ENCODE measurements at regions not wholly inside any gene's neighbourhood (a gene's known extent, or its start where the extent isn't known, plus 50 kb on each side); places are given as distances from the start of the nearest gene placed in this dataset.

- Mint-ChIP-seq H3K36me3 (ENCODE audit: low read depth, unreplicated experiment) (no peaks in the 10 kb centered on the region), H3K4me1 (ENCODE audit: unreplicated experiment) (no peaks in the 10 kb centered on the region), H3K4me3 (ENCODE audit: unreplicated experiment) (no peak overlapping the region), H3K27me3 (ENCODE audit: unreplicated experiment) (no peaks in the 10 kb centered on the region), H3K27ac (ENCODE audit: unreplicated experiment) (no peak overlapping the region), H3K9me3 (ENCODE audit: unreplicated experiment) (no peaks in the 10 kb centered on the region)
- no peak for DNase-seq (ENCODE audit: low spot score)
- no peak for TF ChIP-seq CTCF (IDR thresholded peaks at IDR 0.05; ENCODE audit: unreplicated experiment)
These were observed 751.5 kb upstream of the FAM241A start for GRCh38 chr4:111393781-111394180.

GRCh38 chr4:111398906-111399330 lies 746.3 kb upstream of the FAM241A start:
- Mint-ChIP-seq H3K4me1 (ENCODE audit: unreplicated experiment) (no peaks in the 10 kb centered on the region), H3K27ac (ENCODE audit: unreplicated experiment) (no peak overlapping the region), H3K36me3 (ENCODE audit: low read depth, unreplicated experiment) (no peaks in the 10 kb centered on the region), H3K4me3 (ENCODE audit: unreplicated experiment) (no peak overlapping the region), H3K9me3 (ENCODE audit: unreplicated experiment) (no peaks in the 10 kb centered on the region), H3K27me3 (ENCODE audit: unreplicated experiment) (no peaks in the 10 kb centered on the region)
- DNase-seq (ENCODE audit: low spot score), result no peak
- no peak for TF ChIP-seq CTCF (IDR thresholded peaks at IDR 0.05; ENCODE audit: unreplicated experiment)

- Mint-ChIP-seq H3K4me3 (ENCODE audit: unreplicated experiment) (no peak overlapping the region), H3K36me3 (ENCODE audit: low read depth, unreplicated experiment) (no peaks in the 10 kb centered on the region), H3K4me1 (ENCODE audit: unreplicated experiment) (no peaks in the 10 kb centered on the region), H3K27ac (ENCODE audit: unreplicated experiment) (no peak overlapping the region), H3K27me3 (ENCODE audit: unreplicated experiment) (no peaks in the 10 kb centered on the region), H3K9me3 (ENCODE audit: unreplicated experiment) (no peaks in the 10 kb centered on the region)
- DNase-seq (ENCODE audit: low spot score), result no peak
- TF ChIP-seq CTCF (IDR thresholded peaks at IDR 0.05; ENCODE audit: unreplicated experiment), result no peak
These were observed 745.6 kb upstream of the FAM241A start for GRCh38 chr4:111399623-111400022.

GRCh38 chr4:111400741-111401140 lies 744.5 kb upstream of the FAM241A start:
- Mint-ChIP-seq H3K36me3 (ENCODE audit: low read depth, unreplicated experiment) (no peaks in the 10 kb centered on the region), H3K27ac (ENCODE audit: unreplicated experiment) (no peak overlapping the region), H3K4me3 (ENCODE audit: unreplicated experiment) (no peak overlapping the region), H3K27me3 (ENCODE audit: unreplicated experiment) (no peaks in the 10 kb centered on the region), H3K9me3 (ENCODE audit: unreplicated experiment) (no peaks in the 10 kb centered on the region), H3K4me1 (ENCODE audit: unreplicated experiment) (no peaks in the 10 kb centered on the region)
- DNase-seq (ENCODE audit: low spot score), result no peak
- no peak for TF ChIP-seq CTCF (IDR thresholded peaks at IDR 0.05; ENCODE audit: unreplicated experiment)

- H3K9me3 Mint-ChIP-seq (ENCODE audit: unreplicated experiment), result no peaks in the 10 kb centered on the region
- no peaks in the 10 kb centered on the region for H3K27me3 Mint-ChIP-seq (ENCODE audit: unreplicated experiment)
- no peaks in the 10 kb centered on the region for H3K36me3 Mint-ChIP-seq (ENCODE audit: low read depth, unreplicated experiment)
These were observed 740.6 kb upstream of the FAM241A start for GRCh38 chr4:111404673-111405072.

More at GRCh38 chr4:111404673-111405072, 740.6 kb upstream of the FAM241A start:
- Mint-ChIP-seq H3K27ac (ENCODE audit: unreplicated experiment) (no peak overlapping the region), H3K4me1 (ENCODE audit: unreplicated experiment) (no peaks in the 10 kb centered on the region), H3K4me3 (ENCODE audit: unreplicated experiment) (no peak overlapping the region)
- DNase-seq (ENCODE audit: low spot score), result no peak
- TF ChIP-seq CTCF (IDR thresholded peaks at IDR 0.05; ENCODE audit: unreplicated experiment), result no peak
